ENCODE measurements at regions not wholly inside any gene's neighbourhood (a gene's known extent, or its start where the extent isn't known, plus 50 kb on each side); places are given as distances from the start of the nearest gene placed in this dataset.

DNA sequence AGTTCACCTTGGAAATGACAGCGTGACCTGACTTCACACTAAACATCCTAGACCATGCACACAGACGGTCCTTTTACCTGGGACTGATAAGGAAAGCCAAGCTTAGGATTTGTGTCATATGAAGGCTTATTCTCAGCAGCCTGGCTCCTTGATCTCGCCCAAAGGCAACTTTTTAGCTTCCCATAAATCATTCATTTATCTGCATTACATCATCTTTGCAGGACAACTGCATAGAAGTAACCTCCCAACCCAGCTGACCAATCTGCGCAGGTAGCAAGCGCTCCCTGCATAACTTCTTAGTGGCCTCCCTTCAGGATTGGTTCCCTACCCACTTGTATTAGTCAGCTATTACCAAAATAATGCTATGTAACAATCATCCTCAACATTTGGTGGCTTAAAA is 389.9 kb upstream of the PROK2 start:
- Histone ChIP-seq H3K9ac (ENCODE audit: insufficient read depth, low read length, poor library complexity, severe bottlenecking) (no peak overlapping the region), H4K20me1 (ENCODE audit: insufficient read depth, low read length) (no peaks in the 10 kb centered on the region), H3K36me3 (replicated peaks in 1 of 2; ENCODE audit: control insufficient read depth in 1 of 2, insufficient read depth in 2 of 2, low read length in 2 of 2) (no peaks in the 10 kb centered on the region), H3K4me1 (ENCODE audit: control insufficient read depth in 1 of 2, insufficient read depth in 2 of 2, low read length in 2 of 2) (peaks cover 30 to 35% of the 10 kb centered on the region in 2 donors), H3K4me3 (replicated peaks in 1 of 3; ENCODE audit: low read depth in 2 of 3, low read length in 3 of 3) (no peak overlapping the region), H3K4me2 (replicated peaks; ENCODE audit: extremely low read depth, low read length, poor library complexity, severe bottlenecking) (no peak overlapping the region), H3K27ac (ENCODE audit: low read depth in 1 of 2, low read length in 2 of 2) (no peak overlapping the region), H3K79me2 (ENCODE audit: insufficient read depth, low read length) (no peaks in the 10 kb centered on the region), H3K27me3 (ENCODE audit: control insufficient read depth in 2 of 2, insufficient read depth in 2 of 2, low read length in 2 of 2) (peaks cover 8 to 14% of the 10 kb centered on the region in 2 donors), H2AFZ (ENCODE audit: insufficient read depth, low read depth, low read length, poor library complexity, severe bottlenecking) (no peak overlapping the region), H3K9me3 (replicated peaks in 1 of 2; ENCODE audit: control insufficient read depth in 1 of 2, insufficient read depth in 1 of 2, low read length in 2 of 2) (no peaks in the 10 kb centered on the region)
- H3K4me3 Mint-ChIP-seq: peak overlapping the region in 1 of 2 donors; percentile 69
- TF ChIP-seq, protein P1, sequence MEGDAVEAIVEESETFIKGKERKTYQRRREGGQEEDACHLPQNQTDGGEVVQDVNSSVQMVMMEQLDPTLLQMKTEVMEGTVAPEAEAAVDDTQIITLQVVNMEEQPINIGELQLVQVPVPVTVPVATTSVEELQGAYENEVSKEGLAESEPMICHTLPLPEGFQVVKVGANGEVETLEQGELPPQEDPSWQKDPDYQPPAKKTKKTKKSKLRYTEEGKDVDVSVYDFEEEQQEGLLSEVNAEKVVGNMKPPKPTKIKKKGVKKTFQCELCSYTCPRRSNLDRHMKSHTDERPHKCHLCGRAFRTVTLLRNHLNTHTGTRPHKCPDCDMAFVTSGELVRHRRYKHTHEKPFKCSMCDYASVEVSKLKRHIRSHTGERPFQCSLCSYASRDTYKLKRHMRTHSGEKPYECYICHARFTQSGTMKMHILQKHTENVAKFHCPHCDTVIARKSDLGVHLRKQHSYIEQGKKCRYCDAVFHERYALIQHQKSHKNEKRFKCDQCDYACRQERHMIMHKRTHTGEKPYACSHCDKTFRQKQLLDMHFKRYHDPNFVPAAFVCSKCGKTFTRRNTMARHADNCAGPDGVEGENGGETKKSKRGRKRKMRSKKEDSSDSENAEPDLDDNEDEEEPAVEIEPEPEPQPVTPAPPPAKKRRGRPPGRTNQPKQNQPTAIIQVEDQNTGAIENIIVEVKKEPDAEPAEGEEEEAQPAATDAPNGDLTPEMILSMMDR (IDR thresholded peaks at IDR 0.05): no peak
- WGBS (ENCODE audit: insufficient coverage): 95% methylated on average over 4 of the region's 5 CpGs
- DNase-seq: no peak
- H3K36me3 Mint-ChIP-seq: no peaks in the 10 kb centered on the region
- intact Hi-C loops (cut with micrococcal nuclease): no loop called here
- peaks cover 28 to 39% (median 33%) of the 10 kb centered on the region in 3 donors for H3K27me3 Mint-ChIP-seq (ENCODE audit: low read depth in 3 of 3)
- no peak overlapping the region for H3K27ac Mint-ChIP-seq
- H3K9me3 Mint-ChIP-seq: peaks cover 0 to 3% (median 0%) of the 10 kb centered on the region in 7 donors
- H3K4me1 Mint-ChIP-seq: peaks cover 45% of the 10 kb centered on the region

GRCh38 chr3:72174040-72174439 is 389.1 kb upstream of the PROK2 start:
- H3K27me3 Mint-ChIP-seq (ENCODE audit: low read depth in 3 of 3): peaks cover 26 to 34% (median 30%) of the 10 kb centered on the region in 3 donors
- 43% methylated on average over 1 of the region's 3 CpGs for WGBS (ENCODE audit: insufficient coverage)

More at GRCh38 chr3:72174040-72174439, 389.1 kb upstream of the PROK2 start:
- Mint-ChIP-seq H3K27ac (peak overlapping the region in 1 of 7 donors; percentile 19), H3K9me3 (peaks cover 0 to 3% (median 0%) of the 10 kb centered on the region in 7 donors), H3K36me3 (no peaks in the 10 kb centered on the region), H3K4me1 (peaks cover 45% of the 10 kb centered on the region), H3K4me3 (no peak overlapping the region)
- peaks cover 7 to 14% of the 10 kb centered on the region in 2 donors for H3K27me3 ChIP-seq (ENCODE audit: control insufficient read depth in 2 of 2, insufficient read depth in 2 of 2, low read length in 2 of 2)
- no peak overlapping the region for H3K4me3 ChIP-seq (replicated peaks in 1 of 3; ENCODE audit: low read depth in 2 of 3, low read length in 3 of 3)
- no peaks in the 10 kb centered on the region for H3K36me3 ChIP-seq (replicated peaks in 1 of 2; ENCODE audit: control insufficient read depth in 1 of 2, insufficient read depth in 2 of 2, low read length in 2 of 2)
- no peaks in the 10 kb centered on the region for H3K9me3 ChIP-seq (replicated peaks in 1 of 2; ENCODE audit: control insufficient read depth in 1 of 2, insufficient read depth in 1 of 2, low read length in 2 of 2)
- intact Hi-C loops (cut with micrococcal nuclease): no loop called here
- no peak overlapping the region for H2AFZ ChIP-seq (ENCODE audit: insufficient read depth, low read depth, low read length, poor library complexity, severe bottlenecking)
- H3K4me2 ChIP-seq (replicated peaks; ENCODE audit: extremely low read depth, low read length, poor library complexity, severe bottlenecking): no peak overlapping the region
- H3K79me2 ChIP-seq (ENCODE audit: insufficient read depth, low read length): no peaks in the 10 kb centered on the region
- H3K27ac ChIP-seq (ENCODE audit: low read depth in 1 of 2, low read length in 2 of 2): no peak overlapping the region
- TF ChIP-seq, protein P1 (IDR thresholded peaks at IDR 0.05): no peak
- H4K20me1 ChIP-seq (ENCODE audit: insufficient read depth, low read length): no peaks in the 10 kb centered on the region
- no peak overlapping the region for H3K9ac ChIP-seq (ENCODE audit: insufficient read depth, low read length, poor library complexity, severe bottlenecking)
- peaks cover 30 to 35% of the 10 kb centered on the region in 2 donors for H3K4me1 ChIP-seq (ENCODE audit: control insufficient read depth in 1 of 2, insufficient read depth in 2 of 2, low read length in 2 of 2)
- DNase-seq: no peak
